Thymus (tissue), 11 donors: ENCODE measurements at regions not wholly inside any gene's neighbourhood (a gene's known extent, or its start where the extent isn't known, plus 50 kb on each side); places are given as distances from the start of the nearest gene placed in this dataset.

Source experiments
- DNase-seq, 9 donors: peaks; one replicate each; pipeline ENCODE4 v3.0.0-alpha.2; 2013; ENCODE audit warnings: low spot score in 9 of 9, low read depth in 6 of 9, missing footprints in 1 of 9
- H3K27ac ChIP-seq, 2 donors: one replicate each; pipeline ENCODE4 v1.5.1; 2013; ENCODE audit warnings: control low read depth in 1 of 2, low read depth in 1 of 2, low read length in 1 of 2, mild to moderate bottlenecking in 1 of 2, moderate library complexity in 1 of 2
- H3K27me3 ChIP-seq, 2 donors: one replicate each; pipeline ENCODE4 v1.5.1; 2013; ENCODE audit warnings: low read length in 1 of 2; ENCODE audit not compliant: control insufficient read depth in 2 of 2, insufficient read depth in 1 of 2
- H3K36me3 ChIP-seq, 2 donors: one replicate each; pipeline ENCODE4 v1.5.1; 2013; ENCODE audit warnings: low read length in 1 of 2, mild to moderate bottlenecking in 1 of 2, moderate library complexity in 1 of 2; ENCODE audit not compliant: control insufficient read depth in 2 of 2, insufficient read depth in 2 of 2
- H3K4me1 ChIP-seq, 2 donors: one replicate each; pipeline ENCODE4 v1.5.1; 2013; ENCODE audit warnings: low read length in 2 of 2; ENCODE audit not compliant: control insufficient read depth in 2 of 2, insufficient read depth in 2 of 2
- H3K4me3 ChIP-seq, 2 donors: one replicate each; pipeline ENCODE4 v1.5.1; 2013; ENCODE audit warnings: low read length in 2 of 2, control low read depth in 1 of 2, mild to moderate bottlenecking in 1 of 2
- H3K9me3 ChIP-seq, 2 donors: one replicate each; pipeline ENCODE4 v1.5.1; 2013; ENCODE audit warnings: low read length in 1 of 2, mild to moderate bottlenecking in 1 of 2; ENCODE audit not compliant: control insufficient read depth in 2 of 2, insufficient read depth in 1 of 2
- WGBS: extraction: QIAGEN DNeasy Blood & Tissue Kit; methylation state at CpG from one replicate; pipeline ENCODE4 v1.1.7; 2013; 5-methylcytosine and 5-hydroxymethylcytosine counted together
- donor health status: healthy.

GRCh38 chr4:14308229-14308651 lies 680.7 kb upstream of the BOD1L1 start:
- DNase-seq: no peak

GRCh38 chr4:14309431-14309830 lies 681.9 kb upstream of the BOD1L1 start:
- H3K4me1 ChIP-seq: no peaks in the 10 kb centered on the region
- H3K9me3 ChIP-seq: no peaks in the 10 kb centered on the region
- H3K4me3 ChIP-seq: no peak overlapping the region
- no peak for DNase-seq
- no peak overlapping the region for H3K27ac ChIP-seq
- H3K27me3 ChIP-seq: no peaks in the 10 kb centered on the region
- no peaks in the 10 kb centered on the region for H3K36me3 ChIP-seq
- WGBS: 87% methylated on average over 2 of the region's 2 CpGs

More at GRCh38 chr4:14308229-14308651, 680.7 kb upstream of the BOD1L1 start:
- Histone ChIP-seq H3K4me3 (no peak overlapping the region), H3K9me3 (no peaks in the 10 kb centered on the region), H3K36me3 (no peaks in the 10 kb centered on the region), H3K27me3 (no peaks in the 10 kb centered on the region), H3K27ac (no peak overlapping the region), H3K4me1 (no peaks in the 10 kb centered on the region)

GRCh38 chr4:14313757-14314156 lies 686.2 kb upstream of the BOD1L1 start:
- Histone ChIP-seq H3K27ac (no peak overlapping the region), H3K4me3 (no peak overlapping the region), H3K27me3 (no peaks in the 10 kb centered on the region), H3K4me1 (no peaks in the 10 kb centered on the region), H3K36me3 (no peaks in the 10 kb centered on the region), H3K9me3 (no peaks in the 10 kb centered on the region)
- 96% methylated on average over 3 of the region's 3 CpGs for WGBS
- DNase-seq: no peak

GRCh38 chr4:14315129-14315528 lies 687.2 kb upstream of the CPEB2 start:
- WGBS: 78% methylated on average over 3 of the region's 3 CpGs
- no peak overlapping the region for H3K4me3 ChIP-seq
- H3K27ac ChIP-seq: no peak overlapping the region
- no peaks in the 10 kb centered on the region for H3K36me3 ChIP-seq
- no peak for DNase-seq
- no peaks in the 10 kb centered on the region for H3K27me3 ChIP-seq
- no peaks in the 10 kb centered on the region for H3K9me3 ChIP-seq
- H3K4me1 ChIP-seq: no peaks in the 10 kb centered on the region

- 90% methylated on average over 2 of the region's 2 CpGs for whole genome bisulfite sequencing
Observed at GRCh38 chr4:14317351-14317750, 684.9 kb upstream of the CPEB2 start.

GRCh38 chr4:14318671-14319070 lies 683.6 kb upstream of the CPEB2 start:
- no peak for DNase-seq
- no peak overlapping the region for H3K4me3 ChIP-seq
- WGBS: 90% methylated on average over 1 of the region's 1 CpG
- H3K9me3 ChIP-seq: no peaks in the 10 kb centered on the region
- no peaks in the 10 kb centered on the region for H3K27me3 ChIP-seq
- H3K27ac ChIP-seq: no peak overlapping the region
- no peaks in the 10 kb centered on the region for H3K36me3 ChIP-seq
- no peaks in the 10 kb centered on the region for H3K4me1 ChIP-seq

More at GRCh38 chr4:14317351-14317750, 684.9 kb upstream of the CPEB2 start:
- DNase-seq: no peak
- H3K27me3 ChIP-seq: no peaks in the 10 kb centered on the region
- no peak overlapping the region for H3K4me3 ChIP-seq
- H3K4me1 ChIP-seq: no peaks in the 10 kb centered on the region
- H3K9me3 ChIP-seq: no peaks in the 10 kb centered on the region
- H3K27ac ChIP-seq: no peak overlapping the region
- H3K36me3 ChIP-seq: no peaks in the 10 kb centered on the region

GRCh38 chr4:14321723-14322122 lies 680.6 kb upstream of the CPEB2 start:
- Histone ChIP-seq H3K4me1 (no peaks in the 10 kb centered on the region), H3K4me3 (no peak overlapping the region), H3K9me3 (no peaks in the 10 kb centered on the region), H3K27me3 (no peaks in the 10 kb centered on the region), H3K27ac (no peak overlapping the region), H3K36me3 (no peaks in the 10 kb centered on the region)
- WGBS: 92% methylated on average over 1 of the region's 1 CpG
- no peak for DNase-seq

GRCh38 chr4:14323191-14323590 lies 679.1 kb upstream of the CPEB2 start:
- no peak overlapping the region for H3K27ac ChIP-seq
- H3K9me3 ChIP-seq: no peaks in the 10 kb centered on the region
- H3K36me3 ChIP-seq: no peaks in the 10 kb centered on the region
- no peak overlapping the region for H3K4me3 ChIP-seq
- H3K27me3 ChIP-seq: no peaks in the 10 kb centered on the region
- WGBS: 95% methylated on average over 2 of the region's 2 CpGs
- no peak for DNase-seq
- no peaks in the 10 kb centered on the region for H3K4me1 ChIP-seq

GRCh38 chr4:14329228-14329627 lies 673.1 kb upstream of the CPEB2 start:
- no peaks in the 10 kb centered on the region for H3K36me3 ChIP-seq
- no peaks in the 10 kb centered on the region for H3K4me1 ChIP-seq
- no peak for DNase-seq
- no peaks in the 10 kb centered on the region for H3K9me3 ChIP-seq
- H3K27me3 ChIP-seq: no peaks in the 10 kb centered on the region
- no peak overlapping the region for H3K27ac ChIP-seq
- H3K4me3 ChIP-seq: no peak overlapping the region
- 95% methylated on average over 1 of the region's 1 CpG for WGBS

- no peak for DNase-seq
- WGBS: 98% methylated on average over 2 of the region's 2 CpGs
- no peaks in the 10 kb centered on the region for H3K4me1 ChIP-seq
- H3K36me3 ChIP-seq: no peaks in the 10 kb centered on the region
- no peaks in the 10 kb centered on the region for H3K9me3 ChIP-seq
- no peak overlapping the region for H3K27ac ChIP-seq
- H3K27me3 ChIP-seq: no peaks in the 10 kb centered on the region
- H3K4me3 ChIP-seq: no peak overlapping the region
Observed at GRCh38 chr4:14333616-14334015, 668.7 kb upstream of the CPEB2 start.
